GM21515 (cell line): ENCODE measurements at regions not wholly inside any gene's neighbourhood (a gene's known extent, or its start where the extent isn't known, plus 50 kb on each side); places are given as distances from the start of the nearest gene placed in this dataset.
"Not testable (repeated sequence)": the region's sequence is repeated elsewhere in the genome, so short reads cannot be mapped to it uniquely, and the experiment has no call there.

Source experiments
- ATAC-seq: cut with Tn5 transposase; IDR thresholded peaks from one replicate; pipeline ENCODE4 v1.9.1; 2021; ENCODE audit not compliant: unreplicated experiment

DNA sequence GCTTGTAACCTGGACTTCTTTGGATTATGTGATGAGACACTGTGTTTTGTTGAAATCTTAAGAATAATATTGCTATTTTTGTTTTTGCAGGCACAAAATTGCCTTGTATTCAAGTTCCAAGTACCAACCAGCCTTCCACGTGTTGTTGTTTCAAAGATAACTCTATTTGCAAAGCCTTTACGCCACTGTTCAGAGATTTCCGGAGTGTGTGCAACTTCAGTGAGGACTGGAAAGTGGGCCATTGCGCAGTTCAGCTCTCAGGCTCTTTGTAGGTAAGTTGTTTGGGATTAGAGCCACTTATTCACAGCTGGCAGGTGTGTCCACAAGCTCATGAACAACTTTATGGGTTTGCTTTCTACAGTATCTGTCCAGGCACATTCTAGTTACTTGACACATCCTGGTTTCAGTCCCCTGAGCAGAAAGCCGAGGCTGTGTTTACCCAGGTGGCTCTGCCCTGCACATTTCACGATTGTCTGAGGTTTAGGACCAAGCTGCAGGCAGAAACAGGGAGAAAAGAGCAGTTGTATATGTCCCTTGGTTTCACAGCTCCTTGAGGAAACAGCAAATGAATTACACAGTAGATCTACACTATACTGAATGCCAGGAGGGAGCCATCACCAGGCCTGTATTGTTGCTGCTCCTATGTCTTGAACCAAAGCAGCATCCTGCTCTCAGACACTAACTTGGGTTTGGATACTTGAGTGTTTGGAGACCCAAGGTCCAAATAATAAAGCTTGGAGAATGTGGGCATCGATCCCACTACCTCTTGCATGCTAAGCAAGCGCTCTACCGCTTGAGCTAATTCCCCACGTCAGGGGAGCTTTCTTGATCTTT is 136.1 kb upstream of the ZNF322 start:
- not testable (repeated sequence) for ATAC-seq

DNA sequence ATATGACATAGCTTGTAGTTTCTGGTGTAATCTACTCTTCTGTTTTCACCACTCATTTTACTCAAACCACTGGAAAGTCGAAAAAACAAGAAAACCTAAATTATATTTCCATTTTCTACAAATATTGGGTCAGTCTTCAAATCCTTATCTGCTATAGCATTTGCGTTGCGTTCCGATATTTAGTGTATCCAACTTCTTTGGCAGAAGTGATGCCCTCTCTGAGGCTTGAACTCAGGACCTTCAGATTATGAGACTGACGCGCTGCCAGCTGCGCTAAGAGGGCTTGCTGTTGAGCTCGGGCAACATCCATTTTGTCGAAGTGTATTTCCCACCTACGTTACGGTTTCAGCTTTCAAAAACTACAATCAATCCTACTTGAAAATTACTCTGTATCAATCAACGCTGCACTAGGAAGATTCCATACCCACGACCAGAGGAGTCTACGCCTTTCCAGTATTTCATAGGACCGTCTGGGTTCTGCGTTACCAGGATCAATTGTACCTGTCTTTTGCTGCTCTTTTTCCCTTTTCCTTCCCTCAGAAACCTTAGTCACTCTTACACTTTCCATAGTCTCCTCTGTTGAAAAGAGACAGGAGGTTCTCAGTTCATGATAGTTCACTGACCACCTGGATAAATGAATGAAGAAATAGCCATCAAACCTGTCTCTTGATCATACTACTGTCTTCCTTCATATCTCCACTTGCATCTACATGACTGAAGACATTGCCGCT is 140.5 kb upstream of the ZNF322 start:
- not testable (repeated sequence) for ATAC-seq

DNA sequence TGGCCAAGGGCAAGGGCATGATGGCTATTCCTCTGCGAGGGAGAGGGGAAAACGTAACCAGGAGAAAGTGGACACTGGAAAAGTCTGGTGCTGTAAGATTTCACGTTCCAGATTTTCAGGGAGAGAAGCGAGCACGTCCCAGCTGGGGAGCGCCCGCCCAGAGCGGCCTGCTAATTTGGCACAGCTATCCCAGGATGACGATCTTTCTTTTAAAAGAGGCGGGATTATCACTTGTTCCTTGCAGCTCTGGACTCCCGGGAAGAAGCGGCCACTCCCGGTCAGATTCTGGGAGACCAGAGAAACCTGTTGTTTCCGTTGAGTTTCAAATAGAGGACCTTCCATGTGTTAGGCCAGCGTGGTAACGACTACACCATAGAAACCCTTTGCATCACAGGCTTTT is 144.2 kb upstream of the ZNF322 start:
- not testable (repeated sequence) for ATAC-seq

- not testable (repeated sequence) for ATAC-seq
Measured at GRCh38 chr6:26811486-26812116, 152.1 kb upstream of the ZNF322 start.

DNA sequence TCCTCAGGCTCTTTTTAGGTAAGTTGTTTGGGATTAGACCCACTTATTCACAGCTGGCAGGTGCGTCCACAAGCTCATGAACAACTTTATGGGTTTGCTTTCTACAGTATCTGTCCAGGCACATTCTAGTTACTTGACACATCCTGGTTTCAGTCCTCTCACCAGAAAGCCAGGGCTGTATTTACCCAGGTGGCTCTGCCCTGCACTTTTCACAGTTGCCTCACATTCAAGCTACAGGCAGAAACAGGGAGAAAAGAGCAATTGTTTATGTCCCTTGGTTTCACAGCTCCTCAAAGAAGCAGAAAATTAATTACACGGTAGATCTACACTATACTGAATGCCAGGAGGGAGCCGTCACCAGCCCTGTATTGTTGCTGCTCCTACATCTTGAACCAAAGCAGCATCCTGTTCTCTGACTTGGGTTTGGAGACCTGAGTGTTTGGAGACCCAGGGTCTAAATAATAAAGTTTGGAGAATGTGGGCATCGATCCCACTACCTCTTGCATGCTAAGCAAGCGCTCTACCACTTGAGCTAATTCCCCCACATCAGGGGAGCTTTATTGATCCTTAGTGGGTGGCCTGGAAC is 159.2 kb upstream of the ZNF322 start:
- ATAC-seq = not testable (repeated sequence)

DNA sequence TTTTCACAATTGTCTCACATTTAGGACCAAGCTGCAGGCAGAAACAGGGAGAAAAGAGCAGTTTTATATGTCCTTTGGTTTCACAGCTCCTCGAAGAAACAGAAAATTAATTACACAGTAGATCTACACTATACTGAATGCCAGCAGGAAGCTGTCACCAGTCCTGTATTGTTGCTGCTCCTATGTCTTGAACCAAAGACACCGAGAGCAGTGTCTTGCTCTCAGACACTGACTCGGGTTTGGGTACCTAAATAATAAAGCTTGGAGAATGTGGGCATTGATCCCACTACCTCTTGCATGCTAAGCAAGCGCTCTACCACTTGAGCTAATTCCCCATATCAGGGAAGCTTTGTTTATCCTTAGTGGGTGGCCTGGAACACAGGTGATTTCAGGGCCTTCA is 168.4 kb upstream of the ZNF322 start:
- not testable (repeated sequence) for ATAC-seq

- ATAC-seq = not testable (repeated sequence)
Measured at GRCh38 chr6:26829480-26829879, 169.9 kb upstream of the ZNF322 start.

DNA sequence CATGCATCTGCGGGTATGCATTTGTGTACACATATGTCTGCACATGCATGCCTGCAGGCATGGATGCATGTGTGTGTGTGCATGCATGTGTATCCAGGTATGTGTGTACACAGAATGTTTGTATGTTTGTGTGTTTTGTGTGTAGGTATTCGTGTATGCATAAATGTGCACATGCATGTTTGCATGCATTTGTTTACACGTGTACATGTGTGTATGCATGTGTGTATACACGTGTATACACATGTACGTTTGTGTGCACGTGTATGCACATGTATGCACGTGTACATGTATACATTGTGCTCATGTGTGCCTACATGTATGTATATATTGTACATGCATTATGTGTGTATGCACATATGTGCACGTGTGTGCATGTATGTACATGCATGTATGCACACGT is 171.4 kb upstream of the ZNF322 start:
- ATAC-seq = not testable (repeated sequence)

- not testable (repeated sequence) for ATAC-seq
Measured at GRCh38 chr6:26835707-26836106, 176.2 kb upstream of the ZNF322 start.

DNA sequence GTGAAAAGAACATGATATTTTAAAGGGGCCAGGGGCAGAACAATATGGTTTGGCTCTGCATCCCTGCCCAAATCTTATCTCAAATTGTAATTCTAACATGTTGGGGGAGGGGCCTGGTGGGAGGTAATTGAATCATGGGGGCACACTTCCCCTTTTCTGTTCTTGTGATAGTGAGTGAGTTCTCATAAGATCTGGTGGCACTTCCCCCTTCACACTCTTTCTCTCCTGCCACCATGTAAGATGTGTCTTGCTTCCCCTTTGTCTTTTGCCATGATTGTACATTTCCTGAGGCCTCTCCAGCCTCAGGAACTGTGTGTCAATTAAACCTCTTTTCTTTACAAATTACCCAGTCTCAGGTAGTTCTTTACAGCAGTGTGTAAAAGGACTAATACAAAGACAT is 177.1 kb upstream of the ZNF322 start:
- not testable (repeated sequence) for ATAC-seq

DNA sequence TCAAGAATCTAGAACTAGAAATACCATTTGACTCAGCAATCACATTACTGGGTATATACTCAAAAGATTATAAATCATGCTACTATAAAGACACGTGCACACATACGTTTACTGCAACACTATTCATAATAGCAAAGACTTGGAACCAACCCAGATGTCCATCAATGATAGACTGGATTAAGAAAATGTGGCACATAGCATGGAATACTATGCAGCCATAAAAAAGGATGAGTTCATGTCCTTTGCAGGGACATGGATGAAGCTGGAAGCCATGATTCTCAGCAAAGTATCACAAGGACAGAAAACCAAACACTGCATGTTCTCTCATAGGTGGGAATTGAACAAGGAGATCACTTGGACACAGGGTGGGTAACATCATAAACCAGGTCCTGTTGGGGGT is 185.3 kb upstream of the ZNF322 start:
- ATAC-seq = not testable (repeated sequence)

DNA sequence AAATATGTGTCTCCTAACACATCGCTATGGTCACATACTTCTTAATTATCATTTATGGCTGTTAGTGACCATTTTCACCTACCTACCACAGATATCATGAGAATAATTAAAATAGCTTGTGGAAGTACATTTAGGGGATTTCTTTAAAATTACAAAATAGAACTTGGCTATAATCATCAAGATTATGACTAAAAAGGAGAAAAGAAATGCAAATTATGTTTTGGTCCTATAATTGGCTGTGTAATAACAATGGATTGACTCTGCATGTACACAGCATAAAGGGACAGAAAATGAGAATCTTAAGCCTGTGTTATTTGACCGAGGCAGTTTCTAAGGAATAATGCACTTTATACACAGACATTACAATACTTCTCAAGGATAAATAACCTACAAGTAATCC is 197.7 kb upstream of the ZNF322 start:
- ATAC-seq = not testable (repeated sequence)

DNA sequence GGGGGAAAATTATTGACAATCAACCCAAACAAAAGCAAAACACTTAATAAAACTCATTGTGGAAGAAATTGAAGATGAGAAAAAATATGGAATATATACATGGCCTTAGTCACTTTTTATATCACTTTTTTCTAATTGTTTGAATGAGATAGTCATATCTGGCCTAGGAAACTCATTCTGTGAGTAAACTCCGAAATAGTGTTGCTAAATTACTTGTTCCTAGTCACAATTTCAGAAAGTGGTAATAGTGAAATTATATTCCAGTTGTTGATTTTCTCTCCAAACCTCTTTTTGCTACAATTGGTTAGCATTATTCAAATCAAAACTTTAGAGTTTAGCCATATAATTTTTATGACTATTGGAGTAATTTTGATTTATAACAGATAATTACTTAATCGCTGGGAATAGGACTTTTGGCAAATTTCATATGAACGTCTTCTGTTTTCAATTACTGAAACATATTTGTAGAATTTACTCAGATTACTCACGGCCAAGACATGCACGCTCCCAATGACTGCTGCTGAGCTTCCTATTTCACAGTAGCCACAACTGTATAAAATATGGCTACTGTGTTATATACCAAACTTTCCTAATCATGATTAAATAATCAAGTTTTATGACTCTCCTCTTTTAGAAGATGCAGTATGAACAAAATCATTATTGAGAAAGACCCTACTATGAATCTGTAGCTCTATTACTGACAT is 199.7 kb upstream of the ZNF322 start:
- not testable (repeated sequence) for ATAC-seq

DNA sequence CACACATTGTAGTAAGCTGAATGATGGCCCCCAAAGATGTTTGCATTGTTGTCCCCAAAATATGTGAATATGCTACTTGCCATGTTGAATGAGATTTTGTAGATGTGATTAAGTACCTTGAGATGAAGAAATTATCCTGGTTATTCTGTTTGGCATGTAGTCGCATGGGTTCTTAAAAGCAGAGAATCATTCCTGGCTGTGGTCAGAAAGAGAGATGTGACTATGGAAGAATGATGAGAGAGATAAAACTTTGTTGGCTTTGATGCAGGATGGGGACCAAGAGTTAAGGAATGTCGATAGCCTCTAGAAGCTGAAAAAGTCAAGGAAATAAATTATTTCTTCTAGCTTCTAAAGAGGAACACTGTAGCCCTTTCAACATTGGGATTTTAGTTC is 200.2 kb upstream of the ZNF322 start:
- not testable (repeated sequence) for ATAC-seq

DNA sequence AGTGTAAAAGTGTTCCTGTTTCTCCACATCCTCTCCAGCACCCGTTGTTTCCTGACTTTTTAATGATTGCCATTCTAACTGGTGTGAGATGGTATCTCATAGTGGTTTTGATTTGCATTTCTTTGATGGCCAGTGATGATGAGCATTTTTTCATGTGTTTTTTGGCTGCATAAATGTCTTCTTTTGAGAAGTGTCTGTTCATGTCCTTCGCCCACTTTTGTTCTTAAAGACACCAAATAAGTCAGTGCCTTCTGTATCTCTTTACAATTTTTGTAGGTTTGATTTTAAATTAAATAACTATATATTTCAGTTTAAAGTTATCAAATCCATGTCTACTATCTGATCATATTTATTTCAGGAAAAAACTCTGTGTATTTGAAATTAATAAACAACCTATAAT is 202.4 kb upstream of the ZNF322 start:
- ATAC-seq = not testable (repeated sequence)

DNA sequence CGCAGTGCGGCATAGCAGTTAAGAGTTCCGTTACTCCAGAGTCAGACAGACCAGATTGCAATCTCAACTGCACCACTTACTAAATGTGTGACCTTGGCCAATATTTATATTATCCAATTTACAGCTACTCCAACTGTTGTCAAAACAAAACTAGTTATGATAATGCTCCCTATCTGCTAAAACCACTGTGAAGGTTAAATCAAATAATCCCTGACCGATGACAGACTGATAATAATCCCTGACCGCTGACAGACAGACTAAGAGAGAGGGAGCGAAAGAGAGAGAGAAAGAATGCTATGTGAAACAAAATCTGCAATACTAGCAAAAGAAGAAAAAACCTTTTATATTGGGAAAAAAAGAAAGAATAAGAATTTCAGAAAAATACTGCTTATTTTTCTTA is 204.1 kb upstream of the ZNF322 start:
- ATAC-seq = not testable (repeated sequence)

- not testable (repeated sequence) for ATAC-seq
Measured at GRCh38 chr6:26898785-26899184, 239.2 kb upstream of the ZNF322 start.

DNA sequence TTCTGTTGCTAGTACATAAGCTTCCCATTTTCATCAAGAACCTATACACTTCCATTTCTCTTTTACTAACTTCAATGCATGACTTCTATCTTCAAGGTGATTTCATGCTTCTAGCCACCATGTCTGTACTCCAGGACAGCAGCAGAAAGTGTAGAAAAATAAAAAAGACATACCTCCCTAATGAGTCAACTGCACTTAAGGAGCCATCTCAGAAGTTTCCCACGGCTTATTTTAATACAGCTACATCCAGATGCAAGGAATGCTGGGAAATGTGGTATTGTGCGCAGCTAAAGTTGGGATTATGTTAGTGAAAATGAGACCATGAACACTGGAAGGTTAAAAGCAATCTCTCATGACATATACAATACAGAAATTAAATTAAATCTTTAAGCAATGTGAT is 264.7 kb upstream of the ZNF322 start:
- ATAC-seq = not testable (repeated sequence)

- ATAC-seq = not testable (repeated sequence)
Measured at GRCh38 chr6:26928190-26928589, 268.6 kb upstream of the ZNF322 start.

DNA sequence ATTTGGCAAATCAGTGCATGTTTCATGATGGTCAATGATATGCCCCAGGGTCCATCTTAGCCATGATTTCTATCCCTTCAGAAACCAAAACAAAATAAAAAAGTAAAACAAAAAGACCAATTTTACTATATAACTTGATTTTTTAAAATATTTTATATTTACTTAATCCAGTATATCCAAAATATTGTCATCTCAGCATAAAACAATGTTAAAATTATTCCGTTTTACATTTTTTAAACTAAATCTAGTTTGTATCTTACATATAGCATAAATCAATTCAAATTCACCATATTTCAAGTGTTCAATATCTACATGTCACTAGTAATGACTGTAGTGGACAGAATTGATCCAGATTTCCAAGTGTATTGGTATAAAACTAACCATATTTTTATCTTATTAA is 277.7 kb upstream of the ZNF322 start:
- ATAC-seq = not testable (repeated sequence)

DNA sequence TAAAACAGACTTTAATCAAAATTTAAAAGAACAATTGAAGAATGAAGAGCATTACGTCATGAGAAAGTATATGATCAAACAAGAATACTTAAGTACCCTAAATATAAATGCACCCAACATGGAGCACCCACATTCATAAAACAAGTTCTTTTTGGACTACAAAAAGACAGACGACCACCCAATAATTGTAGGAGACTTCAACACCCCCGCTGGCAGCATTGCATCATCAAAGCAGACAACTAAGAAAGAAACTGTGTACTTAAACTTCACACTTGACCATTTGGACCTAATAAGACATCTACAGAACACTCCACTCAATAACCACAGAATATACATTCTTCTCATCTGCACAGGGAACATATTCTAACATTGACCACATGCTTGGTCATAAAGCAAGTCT is 291.7 kb upstream of the ZNF322 start:
- ATAC-seq = not testable (repeated sequence)
